ENCODE measurements at regions not wholly inside any gene's neighbourhood (a gene's known extent, or its start where the extent isn't known, plus 50 kb on each side); places are given as distances from the start of the nearest gene placed in this dataset.

DNA sequence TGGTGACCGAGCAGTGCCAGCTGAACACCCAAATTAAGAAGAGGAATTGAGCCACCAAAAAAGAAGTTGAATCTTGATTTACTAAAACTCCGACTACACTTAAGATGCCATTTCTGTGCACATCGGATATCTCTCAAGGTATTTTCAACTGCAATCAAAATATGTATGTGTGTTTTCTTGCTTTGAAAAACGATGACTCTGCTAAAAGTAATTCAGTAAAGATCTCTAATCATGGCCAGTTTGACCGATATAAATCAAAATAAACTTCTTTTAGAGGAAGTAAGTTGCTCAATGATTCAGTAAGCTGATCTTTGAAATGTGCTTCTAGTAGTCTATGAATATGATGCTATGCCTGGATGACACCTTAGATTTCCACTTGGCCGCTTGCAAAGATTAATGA lies 453.5 kb upstream of the TPK1 start:
- in situ Hi-C loops (cut with HindIII; ENCODE audit: low pct_unique_long_range_greater_than_20kb, low sequenced_read_pairs): no loop called here
- no peak for DNase-seq (ENCODE audit: low read depth, low spot score)

DNA sequence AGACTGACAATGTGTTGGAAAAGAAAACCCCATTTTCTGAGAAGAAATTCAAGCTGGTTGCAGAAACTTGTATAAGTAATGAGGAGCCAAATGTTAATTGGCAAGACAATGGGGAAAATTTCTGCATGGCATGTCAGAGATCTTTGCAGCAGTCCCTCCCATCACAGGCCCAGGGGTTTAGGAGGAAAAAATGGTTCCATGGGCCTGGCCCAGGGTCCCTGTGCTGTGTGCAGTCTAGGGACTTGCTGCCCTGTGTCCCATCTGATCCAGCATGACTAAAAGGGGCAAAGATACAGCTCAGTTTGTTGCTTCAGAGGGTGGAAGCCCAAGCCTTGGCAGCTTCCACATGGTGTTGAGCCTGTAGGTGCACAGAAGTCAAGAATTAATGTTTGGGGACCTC lies 440.3 kb upstream of the TPK1 start:
- DNase-seq (ENCODE audit: low read depth, low spot score): no peak

DNA sequence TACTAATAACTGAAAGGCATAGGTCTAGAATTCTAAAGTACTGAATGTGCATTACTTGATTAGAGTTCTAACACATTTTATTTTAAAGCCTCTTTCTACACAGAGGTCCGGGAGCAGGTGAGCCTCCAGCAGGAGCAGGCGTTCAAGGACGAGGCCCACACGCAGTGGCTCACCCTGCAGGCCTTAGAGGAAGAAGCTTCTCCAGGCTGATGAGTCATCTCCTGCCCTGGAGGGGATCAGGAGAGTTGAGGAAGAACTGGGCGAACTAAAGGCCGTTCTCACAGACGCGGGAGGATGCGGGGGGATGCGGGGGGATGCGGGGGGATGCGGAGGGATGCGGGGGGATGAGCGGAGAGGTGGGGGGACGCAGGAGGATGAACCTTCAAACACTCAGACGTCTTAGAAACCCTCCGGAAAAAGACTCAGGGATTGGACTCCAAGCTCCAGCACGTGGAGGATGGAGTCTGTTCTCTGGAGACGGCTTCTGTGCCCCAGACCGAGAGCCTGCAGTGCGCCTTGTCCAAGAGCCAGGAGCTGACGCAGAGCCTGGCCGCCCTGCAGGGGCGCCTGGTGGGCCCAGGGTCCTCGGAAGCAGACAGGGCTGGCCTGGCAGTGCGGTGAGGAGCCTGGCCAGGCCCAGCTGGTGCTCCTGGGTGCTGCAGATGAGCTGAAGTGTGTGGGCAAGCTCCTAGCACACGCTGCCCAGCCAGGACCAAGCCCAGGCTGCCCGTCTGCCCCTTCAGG lies 433.7 kb upstream of the TPK1 start:
- in situ Hi-C loops (cut with HindIII; ENCODE audit: low pct_unique_long_range_greater_than_20kb, low sequenced_read_pairs): no loop called here
- no peak for DNase-seq (ENCODE audit: low read depth, low spot score)

More for the DNA sequence above, 440.3 kb upstream of the TPK1 start:
- in situ Hi-C loops (cut with HindIII; ENCODE audit: low pct_unique_long_range_greater_than_20kb, low sequenced_read_pairs): no loop called here

DNA sequence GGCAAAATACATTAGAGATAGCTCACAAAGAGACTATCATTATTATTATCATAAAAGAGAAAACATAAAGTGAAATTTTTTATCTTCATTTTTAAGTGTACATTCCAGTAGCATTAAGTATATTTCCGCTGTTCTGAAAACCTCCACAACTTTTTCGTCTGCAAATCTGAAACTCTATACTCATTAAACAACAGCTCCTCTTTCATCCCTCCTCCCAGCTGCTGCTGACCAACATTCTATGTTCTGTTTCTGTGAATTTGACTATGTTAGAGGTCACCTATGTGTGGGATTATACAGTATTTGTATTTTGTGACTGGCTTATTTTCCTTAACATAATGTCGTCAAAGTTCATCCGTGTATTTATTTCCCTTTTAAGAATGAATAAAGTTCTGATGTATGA lies 429.3 kb upstream of the TPK1 start:
- no peak for DNase-seq (ENCODE audit: low read depth, low spot score)
- in situ Hi-C loops (cut with HindIII; ENCODE audit: low pct_unique_long_range_greater_than_20kb, low sequenced_read_pairs): no loop called here

DNA sequence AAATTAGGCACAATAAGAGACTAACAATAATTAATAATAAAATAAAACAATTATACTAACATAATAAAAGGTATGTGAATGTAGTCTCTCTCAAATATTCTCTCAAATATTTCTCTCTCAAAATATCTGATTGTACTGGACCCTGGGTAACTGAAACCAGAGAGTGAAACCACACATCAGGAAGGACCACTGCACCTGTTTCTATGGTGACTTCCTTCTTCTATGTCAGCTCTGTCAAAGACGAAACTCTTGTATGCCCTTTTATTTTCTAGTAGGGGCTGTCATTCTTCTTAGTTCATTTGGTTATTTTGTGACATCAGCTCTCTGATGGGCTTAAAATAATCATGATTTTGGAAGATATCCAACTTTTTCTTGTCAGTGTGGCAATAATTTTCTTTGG lies 428.0 kb upstream of the TPK1 start:
- in situ Hi-C loops (cut with HindIII; ENCODE audit: low pct_unique_long_range_greater_than_20kb, low sequenced_read_pairs): no loop called here
- DNase-seq (ENCODE audit: low read depth, low spot score): no peak

DNA sequence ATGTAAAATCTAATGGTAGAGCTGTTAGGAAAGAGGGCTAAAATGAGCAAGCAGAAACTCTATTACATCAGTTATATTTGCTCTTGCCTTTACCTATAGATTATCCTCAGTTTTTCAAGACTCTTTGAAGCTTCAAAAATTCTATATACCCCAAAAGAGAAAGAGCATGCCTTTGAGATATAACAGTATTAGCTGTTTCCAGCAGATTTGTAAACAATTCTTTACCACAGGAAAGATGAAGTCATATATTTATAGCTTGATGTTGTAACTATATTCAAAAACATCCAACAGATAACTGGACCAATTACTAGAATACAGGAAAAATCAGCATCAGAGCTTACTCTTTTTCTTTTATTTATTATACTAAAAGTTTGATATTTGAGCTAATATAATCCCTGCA lies 416.2 kb upstream of the TPK1 start:
- in situ Hi-C loops (cut with HindIII; ENCODE audit: low pct_unique_long_range_greater_than_20kb, low sequenced_read_pairs): no loop called here

DNA sequence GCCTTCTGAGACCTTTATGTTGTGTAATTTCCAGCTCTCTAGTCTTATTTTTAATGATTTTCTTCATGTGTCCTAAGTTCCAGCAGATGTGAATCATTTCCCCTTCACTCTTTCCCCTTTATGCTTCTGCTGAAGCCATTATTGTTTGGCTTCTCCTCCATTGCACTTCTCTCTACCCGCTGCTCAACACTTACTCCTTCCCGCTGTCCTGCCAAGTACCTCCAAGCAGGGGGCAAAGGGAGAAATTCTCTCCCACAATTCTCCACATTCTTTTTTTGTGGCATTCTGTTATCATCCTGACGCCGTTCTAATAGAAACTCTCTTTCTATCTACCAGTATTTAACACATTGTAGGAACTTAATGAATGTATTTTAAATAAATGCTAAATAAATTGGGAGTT lies 388.9 kb upstream of the TPK1 start:
- no peak for DNase-seq (ENCODE audit: low read depth, low spot score)
- in situ Hi-C loops (cut with HindIII; ENCODE audit: low pct_unique_long_range_greater_than_20kb, low sequenced_read_pairs): no loop called here

More for the DNA sequence above, 416.2 kb upstream of the TPK1 start:
- no peak for DNase-seq (ENCODE audit: low read depth, low spot score)

DNA sequence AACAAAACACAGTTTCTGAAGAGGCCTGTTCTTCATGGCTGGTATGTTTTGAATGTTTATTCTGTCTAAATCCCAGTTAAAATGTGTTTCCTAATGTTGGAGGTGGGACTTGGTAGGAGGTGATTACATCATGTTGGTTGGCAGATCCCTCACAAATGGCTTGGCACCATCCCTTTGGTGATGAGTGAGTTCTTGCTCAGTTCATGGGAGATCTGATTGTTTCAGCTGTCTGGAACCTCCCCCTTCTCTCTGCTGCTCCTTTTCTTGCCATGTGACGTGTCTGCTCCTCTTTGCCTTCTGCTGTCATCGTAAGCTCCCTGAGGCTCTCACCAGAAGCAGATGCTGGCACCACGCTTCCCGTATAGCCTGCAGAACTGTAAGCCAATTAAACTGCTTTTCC lies 383.6 kb upstream of the TPK1 start:
- in situ Hi-C loops (cut with HindIII; ENCODE audit: low pct_unique_long_range_greater_than_20kb, low sequenced_read_pairs): no loop called here
- no peak for DNase-seq (ENCODE audit: low read depth, low spot score)

DNA sequence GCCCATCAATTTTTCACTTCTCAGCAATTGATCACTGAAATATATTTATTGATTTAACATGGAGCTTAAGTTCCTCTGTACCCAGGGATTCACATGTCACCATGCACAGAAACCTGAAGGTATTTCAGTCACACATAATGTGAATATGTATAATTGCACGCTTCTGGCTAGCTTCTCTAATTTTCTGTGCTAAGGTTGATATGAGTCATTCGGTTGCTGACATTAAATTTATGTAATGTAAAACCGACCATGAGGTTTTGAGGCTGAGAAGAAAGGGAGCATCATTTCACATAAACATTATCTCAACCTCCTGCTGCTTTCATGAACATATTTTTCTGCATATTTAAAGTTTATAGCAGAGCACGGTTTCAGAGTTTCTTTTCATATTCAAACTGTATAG lies 381.0 kb upstream of the TPK1 start:
- in situ Hi-C loops (cut with HindIII; ENCODE audit: low pct_unique_long_range_greater_than_20kb, low sequenced_read_pairs): no loop called here
- no peak for DNase-seq (ENCODE audit: low read depth, low spot score)

DNA sequence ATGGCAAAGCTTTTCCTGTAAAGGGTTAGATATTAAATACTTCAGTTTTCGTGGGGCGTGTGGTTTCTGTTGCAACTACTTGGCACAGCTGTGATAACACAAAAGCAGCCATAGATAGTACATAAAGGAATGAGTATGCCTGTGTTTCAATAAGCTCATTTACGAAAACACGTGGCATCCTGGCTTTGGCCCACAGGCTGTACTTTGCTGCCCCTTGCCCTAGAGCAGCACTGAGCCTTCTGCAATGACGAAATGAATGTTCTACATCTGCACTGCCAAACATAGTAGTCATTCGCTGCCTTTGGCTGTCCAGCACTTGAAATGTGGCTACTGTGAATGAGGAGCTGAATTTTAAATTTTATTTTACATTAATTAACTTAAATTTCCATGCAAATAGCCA lies 376.2 kb upstream of the TPK1 start:
- in situ Hi-C loops (cut with HindIII; ENCODE audit: low pct_unique_long_range_greater_than_20kb, low sequenced_read_pairs): no loop called here
- peak; percentile 97 for DNase-seq (ENCODE audit: low read depth, low spot score)

DNA sequence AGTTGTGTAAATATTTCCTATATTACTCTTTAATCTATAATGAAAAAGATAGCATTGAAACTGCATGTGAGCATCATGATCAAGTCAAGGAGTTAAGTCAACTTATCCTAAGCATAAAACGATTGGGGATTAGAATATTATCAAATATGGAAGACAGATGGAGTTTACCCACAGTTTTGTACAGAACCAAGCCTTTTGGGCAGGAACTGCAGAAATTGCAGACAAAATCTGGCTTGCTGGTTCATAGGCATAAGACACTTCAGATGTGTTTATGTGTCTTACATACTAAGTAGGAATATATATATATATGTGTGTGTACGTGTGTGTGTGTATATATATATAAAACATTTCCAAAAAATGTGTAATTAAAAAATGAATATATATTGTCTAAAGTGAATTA lies 375.4 kb upstream of the TPK1 start:
- in situ Hi-C loops (cut with HindIII; ENCODE audit: low pct_unique_long_range_greater_than_20kb, low sequenced_read_pairs): no loop called here
- no peak for DNase-seq (ENCODE audit: low read depth, low spot score)

DNA sequence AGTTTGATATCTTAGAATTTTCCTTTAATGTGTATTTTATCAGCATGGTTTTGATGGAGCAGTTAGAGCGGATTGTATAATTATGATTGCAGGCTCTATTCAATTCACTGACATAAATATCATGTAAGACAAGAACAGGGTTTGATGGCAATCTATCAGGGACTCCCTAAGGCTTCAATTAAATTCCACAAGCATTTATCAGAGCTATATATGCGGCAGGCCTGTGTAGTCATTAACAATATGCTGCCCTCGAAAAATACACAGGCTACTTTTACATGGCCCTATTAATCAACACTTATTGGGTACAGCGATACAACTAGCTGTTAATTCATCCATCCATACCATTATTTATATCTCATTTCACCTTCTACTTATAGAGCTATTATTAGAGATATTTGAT lies 358.1 kb upstream of the TPK1 start:
- in situ Hi-C loops (cut with HindIII; ENCODE audit: low pct_unique_long_range_greater_than_20kb, low sequenced_read_pairs): no loop called here

DNA sequence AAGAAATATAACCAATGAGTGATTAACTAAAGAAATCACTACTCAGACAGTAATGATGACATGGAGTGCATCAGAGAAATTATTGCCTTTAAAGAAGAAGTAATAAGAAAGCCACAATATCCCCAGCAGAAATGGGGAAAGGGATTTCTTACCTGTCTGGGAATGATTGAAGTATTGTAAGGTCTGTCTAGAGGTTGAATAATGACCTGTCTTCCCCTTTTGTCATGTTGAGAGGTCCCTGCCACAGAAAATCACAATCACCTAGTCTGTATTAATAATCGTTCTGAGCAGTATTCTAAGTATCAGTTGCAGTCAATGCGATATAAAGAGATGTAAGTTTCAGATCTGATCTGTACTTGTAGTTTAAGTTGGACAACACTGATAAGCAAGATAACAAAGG lies 349.1 kb upstream of the TPK1 start:
- in situ Hi-C loops (cut with HindIII; ENCODE audit: low pct_unique_long_range_greater_than_20kb, low sequenced_read_pairs): no loop called here
- no peak for DNase-seq (ENCODE audit: low read depth, low spot score)

More for the DNA sequence above, 358.1 kb upstream of the TPK1 start:
- no peak for DNase-seq (ENCODE audit: low read depth, low spot score)

DNA sequence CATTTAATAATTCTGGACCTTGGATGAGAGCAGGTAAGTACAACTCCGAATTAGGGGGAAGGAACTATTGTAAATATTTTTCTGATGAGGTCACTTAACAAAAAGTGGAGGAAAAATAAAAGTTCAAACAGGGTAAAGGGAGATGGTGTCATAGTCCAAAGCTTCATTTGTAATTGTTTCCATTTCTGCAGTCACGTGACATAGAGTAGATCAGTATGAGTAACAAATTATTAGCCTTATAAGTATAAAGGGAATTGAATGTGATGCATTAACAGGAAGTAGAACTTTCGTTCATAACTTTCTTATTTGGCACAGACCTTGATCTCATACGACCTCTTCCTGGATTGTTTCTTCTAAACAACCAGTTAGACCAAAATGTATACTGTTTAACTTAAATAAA lies 347.2 kb upstream of the TPK1 start:
- DNase-seq (ENCODE audit: low read depth, low spot score): no peak

DNA sequence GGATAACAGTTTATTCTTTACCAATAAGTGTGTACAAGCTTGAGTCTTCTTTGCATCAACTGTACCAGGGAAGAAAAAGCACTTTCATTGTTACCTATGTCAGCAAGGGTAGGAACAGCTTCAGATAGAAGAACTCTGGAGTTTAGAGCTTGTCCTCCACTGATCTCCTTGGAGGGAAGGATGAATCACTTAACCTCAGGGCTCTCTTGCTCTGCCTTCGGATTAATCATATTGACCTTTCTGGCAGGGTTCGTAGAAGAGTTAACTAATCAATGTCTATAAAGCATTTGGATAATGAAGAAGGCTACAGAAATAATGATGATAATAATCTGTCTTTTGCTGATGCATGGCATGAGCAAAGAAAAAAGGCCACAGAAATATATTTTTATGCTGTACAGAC lies 339.5 kb upstream of the TPK1 start:
- no peak for DNase-seq (ENCODE audit: low read depth, low spot score)
- in situ Hi-C loops (cut with HindIII; ENCODE audit: low pct_unique_long_range_greater_than_20kb, low sequenced_read_pairs): no loop called here

More for the DNA sequence above, 347.2 kb upstream of the TPK1 start:
- in situ Hi-C loops (cut with HindIII; ENCODE audit: low pct_unique_long_range_greater_than_20kb, low sequenced_read_pairs): no loop called here

DNA sequence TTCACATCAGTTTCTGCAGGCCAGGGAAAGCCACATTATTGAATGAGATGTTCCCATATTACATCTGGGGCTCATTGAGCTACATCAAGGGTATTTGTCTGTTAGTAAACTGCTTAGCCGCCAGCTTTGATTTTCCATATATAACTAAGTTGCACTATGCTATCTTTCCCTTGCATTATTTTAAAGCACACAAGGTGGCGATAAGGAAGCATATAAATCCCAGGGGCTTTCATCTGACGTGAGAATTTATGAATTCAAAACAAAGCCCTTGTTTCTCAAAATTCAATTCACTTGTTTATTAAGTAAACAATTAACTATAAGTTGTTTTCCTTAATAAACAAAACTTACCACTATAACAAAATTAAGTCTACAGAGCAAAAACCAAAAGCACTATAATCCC lies 334.1 kb upstream of the TPK1 start:
- peak; percentile 65 for DNase-seq (ENCODE audit: low read depth, low spot score)

DNA sequence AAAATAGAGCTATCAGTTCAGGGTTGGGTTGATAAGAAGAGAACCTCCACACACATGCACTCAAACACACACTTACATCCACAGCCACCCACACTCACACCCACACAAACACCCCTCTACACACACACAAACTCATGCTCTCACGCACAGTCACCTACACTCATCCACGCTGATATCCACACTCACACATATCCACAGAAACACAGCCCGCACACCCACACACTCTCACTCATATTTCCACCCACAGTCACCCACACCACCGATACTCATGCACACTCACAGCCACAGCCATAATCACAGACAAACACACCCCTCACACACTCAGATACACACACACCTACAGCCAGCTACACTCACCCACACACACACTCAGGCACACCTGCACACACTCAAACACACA lies 333.0 kb upstream of the TPK1 start:
- in situ Hi-C loops (cut with HindIII; ENCODE audit: low pct_unique_long_range_greater_than_20kb, low sequenced_read_pairs): no loop called here
- no peak for DNase-seq (ENCODE audit: low read depth, low spot score)

More for the DNA sequence above, 334.1 kb upstream of the TPK1 start:
- in situ Hi-C loops (cut with HindIII; ENCODE audit: low pct_unique_long_range_greater_than_20kb, low sequenced_read_pairs): no loop called here

DNA sequence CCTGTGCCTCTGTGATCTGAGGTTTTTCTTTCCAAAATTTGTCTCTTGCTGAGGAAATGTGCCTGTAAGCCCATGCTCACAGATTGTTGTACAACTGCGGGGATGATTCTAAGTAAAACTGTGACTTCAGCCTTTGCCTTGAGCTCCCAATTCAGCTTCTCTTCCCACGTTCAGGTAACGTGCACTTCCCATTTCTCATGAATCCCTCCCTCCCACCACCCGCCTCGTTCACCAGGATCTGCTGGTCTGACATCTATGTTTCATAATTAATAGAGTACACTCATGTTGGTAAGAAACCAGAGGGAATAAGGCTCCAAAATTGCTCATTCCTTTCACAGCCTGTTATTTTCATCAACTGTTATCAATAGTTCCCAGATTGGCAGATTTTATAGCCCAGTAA lies 332.6 kb upstream of the TPK1 start:
- DNase-seq (ENCODE audit: low read depth, low spot score): no peak
- in situ Hi-C loops (cut with HindIII; ENCODE audit: low pct_unique_long_range_greater_than_20kb, low sequenced_read_pairs): no loop called here

DNA sequence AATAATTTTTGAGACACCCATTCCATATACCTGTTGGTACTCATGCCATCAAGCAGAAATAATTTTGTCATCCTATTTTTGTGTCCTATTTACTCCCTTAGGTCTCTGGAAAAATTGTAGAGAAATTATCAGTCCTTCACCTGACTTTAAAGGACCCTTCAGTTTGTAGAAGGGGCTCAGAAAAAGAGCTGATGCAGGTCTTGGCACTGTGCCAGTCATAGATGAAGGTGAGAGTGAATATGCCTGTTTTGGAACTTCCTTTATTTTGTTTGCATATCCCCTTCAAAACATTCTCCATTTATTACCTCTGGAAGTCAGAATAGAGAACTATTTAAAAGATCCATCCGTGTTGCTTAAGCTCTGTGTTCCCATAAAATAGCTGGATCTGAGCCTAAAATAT lies 321.0 kb upstream of the TPK1 start:
- in situ Hi-C loops (cut with HindIII; ENCODE audit: low pct_unique_long_range_greater_than_20kb, low sequenced_read_pairs): no loop called here
- DNase-seq (ENCODE audit: low read depth, low spot score): no peak

DNA sequence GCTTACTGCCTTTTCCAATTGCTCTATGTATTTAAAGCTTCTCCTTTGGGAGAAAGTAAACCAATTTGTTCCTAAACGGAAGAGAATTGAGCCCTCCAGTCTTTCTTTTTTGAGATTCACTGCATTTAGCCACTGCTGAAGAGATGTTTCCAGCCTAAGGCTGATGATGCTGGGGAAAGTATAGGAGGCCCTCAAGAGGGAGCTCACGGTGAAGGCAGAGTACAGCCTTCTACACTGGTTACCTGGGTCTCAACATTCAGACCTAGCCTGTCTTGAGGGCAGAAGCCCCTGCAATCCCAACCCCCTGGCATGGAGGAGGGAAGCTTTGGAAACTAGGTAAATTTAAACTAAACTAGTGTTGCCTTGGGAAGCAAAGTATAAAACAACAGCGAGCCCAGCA lies 316.7 kb upstream of the TPK1 start:
- DNase-seq (ENCODE audit: low read depth, low spot score): no peak
- in situ Hi-C loops (cut with HindIII; ENCODE audit: low pct_unique_long_range_greater_than_20kb, low sequenced_read_pairs): no loop called here
